NCI-H2171 (cell line): ENCODE measurements at regions not wholly inside any gene's neighbourhood (a gene's known extent, or its start where the extent isn't known, plus 50 kb on each side); places are given as distances from the start of the nearest gene placed in this dataset.

ENCODE experiments used
- DNase-seq: peaks from one replicate; lab custom pipeline; 2025; lab: John Stamatoyannopoulos, UW

DNA sequence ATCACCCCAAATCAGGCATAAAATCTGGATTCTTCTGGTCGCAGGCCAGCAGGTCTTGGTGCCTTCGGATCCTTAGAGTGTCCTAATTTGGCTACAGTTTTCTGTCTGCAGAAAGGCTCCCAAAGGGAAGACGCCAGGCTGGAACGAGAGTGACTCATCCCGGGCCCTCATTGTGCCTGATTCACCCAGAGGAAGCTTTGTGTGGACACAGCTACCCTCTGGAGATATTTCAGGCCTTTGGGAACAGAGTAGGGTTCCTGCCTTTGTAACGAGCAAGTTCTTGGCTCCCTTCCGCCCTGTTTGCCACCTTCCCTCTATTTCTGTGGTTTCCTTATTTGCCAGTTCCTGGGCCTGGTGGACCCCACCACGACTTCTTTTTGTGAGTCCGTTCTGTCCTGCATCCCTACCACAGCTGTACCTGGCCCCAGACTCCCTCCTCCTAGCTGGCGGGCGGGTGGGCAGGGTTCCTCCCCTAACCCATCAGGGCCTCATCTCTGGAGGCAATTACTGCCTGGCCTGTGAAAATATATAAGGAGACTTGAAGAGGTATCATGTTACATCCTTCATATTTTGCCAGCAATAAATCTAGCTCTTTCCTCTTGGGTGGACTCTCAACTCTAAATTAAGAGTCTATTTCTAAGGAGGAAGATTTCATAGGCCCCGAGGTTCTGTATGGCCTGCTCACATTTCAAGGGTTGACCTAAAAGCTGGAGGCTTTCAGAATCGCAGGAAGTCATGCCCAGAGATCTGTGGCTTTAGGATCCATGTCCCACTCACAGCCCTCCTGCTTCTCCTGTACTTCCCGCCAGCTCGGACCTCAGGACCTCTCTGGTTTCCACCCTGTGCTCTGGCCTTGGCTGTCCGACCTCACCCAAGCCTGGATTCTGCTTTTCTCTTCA lies 219.2 kb upstream of the ZNF32 start:
- DNase-seq = no peak

DNA sequence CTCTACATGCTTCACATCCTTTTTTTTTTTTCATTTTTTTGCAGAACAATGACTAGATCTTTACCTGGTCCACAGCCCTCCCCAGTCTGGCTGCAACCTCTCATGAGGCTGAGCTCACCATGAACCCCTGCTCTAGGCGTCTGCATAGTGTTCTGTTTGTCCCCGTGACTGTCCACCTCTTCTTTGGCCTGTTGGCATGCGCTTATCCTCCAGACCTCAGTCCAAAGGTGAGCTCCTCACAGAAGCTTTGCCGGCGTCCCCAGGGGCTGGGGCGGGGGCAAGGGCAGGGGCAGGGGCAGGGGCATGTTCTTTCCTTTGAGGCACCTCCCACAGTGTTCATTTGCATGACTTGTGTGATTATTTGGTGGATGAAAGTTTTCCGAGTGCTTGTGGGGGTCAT lies 218.4 kb upstream of the ZNF32 start:
- no peak for DNase-seq

DNA sequence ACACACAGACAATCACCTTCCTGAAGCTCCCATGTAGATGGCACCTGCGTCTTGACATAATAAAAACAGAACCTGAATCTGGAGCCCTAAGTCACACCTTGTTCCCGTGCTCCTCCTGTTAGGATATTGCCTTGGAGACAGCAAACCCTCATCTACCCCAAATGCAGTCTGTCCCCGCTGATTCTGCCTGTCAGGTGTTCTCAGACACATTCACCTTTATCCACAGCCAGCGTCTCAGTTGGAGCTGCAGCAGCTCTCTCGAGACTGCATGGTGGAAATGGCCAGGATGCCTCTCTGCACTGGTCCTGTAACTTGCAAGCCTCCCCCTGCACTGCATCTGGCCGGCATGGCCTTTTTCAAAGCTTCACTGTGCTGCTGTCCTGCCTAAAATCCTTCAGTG lies 218.0 kb upstream of the ZNF32 start:
- no peak for DNase-seq

GRCh38 chr10:43865265-43866135 lies 216.8 kb upstream of the ZNF32 start:
- no peak for DNase-seq

GRCh38 chr10:43864656-43865055 lies 216.0 kb upstream of the ZNF32 start:
- DNase-seq = no peak

- DNase-seq = no peak
These were observed 215.3 kb upstream of the ZNF32 start for GRCh38 chr10:43863859-43864591.

DNA sequence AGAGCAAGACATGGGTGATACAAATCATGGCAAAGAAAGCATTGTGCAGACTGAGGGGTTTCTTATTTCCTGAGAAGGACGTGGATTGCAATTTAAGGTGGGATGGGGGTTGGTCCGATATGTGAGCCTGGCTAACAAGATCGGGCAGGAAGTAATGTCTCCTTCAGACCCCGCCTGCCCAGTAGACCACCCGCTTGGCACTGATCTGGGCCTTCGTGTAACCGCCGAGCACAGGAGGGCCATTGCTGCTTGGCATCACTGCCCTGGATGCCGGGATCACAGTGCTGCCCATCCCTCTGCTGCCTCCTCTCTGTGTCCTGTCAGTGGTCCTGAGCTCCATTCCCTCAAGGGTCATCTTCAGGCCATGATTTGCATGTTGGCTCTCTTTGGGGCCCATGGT lies 214.6 kb upstream of the ZNF32 start:
- DNase-seq = no peak

DNA sequence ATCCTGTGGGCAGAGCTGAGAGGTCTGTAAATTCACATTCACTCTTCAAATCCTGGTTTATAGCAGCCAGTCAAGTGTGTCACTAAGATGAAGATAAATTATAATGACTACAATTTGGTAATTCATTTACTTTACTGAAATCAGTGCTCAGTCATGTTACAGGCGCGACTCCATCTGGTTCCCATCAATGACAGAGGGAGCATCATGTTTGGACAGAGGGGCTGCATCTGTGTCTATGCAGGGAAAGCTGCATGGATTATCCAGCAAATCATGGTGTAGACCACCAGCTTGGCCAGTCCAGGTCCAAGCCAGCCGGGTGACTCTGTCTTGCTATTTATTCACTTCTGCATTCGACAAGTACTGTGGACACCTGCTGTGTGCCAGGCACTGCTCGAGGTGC lies 214.1 kb upstream of the ZNF32 start:
- no peak for DNase-seq

DNA sequence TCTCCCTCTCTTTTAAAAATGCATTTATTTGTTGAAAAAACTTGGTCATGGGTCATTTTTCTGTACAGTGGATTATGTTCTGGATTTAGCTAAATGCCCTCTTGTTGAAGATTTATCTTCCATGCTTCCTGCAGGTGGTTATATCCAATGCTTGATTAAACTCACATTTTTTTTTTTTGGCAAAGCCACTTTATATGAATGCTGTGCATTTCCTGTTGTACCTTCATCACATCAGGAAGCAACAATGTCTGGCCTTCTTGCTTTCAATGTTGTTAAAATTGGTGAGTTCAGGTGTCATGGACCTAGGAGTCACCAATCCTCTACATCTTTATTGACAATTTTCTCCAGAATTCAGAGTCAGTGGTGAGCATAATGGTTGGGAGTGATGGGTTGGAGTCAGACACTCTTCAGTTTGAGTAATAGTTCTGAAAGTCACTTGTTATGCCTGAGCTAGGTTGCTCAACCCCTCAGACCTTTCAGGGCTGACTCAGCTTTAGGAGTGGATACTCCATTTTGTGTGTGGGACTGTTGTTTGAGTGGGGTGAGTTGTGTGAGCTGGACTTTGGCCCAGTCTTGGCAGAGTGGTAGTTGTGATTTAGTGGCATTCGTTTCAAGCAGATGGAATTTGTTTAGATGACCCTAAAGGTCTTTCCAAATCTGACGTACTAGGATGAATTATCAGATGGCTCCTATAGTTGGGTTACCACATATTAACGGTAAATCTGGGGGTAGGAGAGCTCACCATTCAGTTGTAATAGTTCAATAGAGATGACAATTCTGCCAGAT lies 213.5 kb upstream of the ZNF32 start:
- no peak for DNase-seq

- DNase-seq = no peak
These were observed 210.4 kb upstream of the ZNF32 start for GRCh38 chr10:43859016-43859525.

DNA sequence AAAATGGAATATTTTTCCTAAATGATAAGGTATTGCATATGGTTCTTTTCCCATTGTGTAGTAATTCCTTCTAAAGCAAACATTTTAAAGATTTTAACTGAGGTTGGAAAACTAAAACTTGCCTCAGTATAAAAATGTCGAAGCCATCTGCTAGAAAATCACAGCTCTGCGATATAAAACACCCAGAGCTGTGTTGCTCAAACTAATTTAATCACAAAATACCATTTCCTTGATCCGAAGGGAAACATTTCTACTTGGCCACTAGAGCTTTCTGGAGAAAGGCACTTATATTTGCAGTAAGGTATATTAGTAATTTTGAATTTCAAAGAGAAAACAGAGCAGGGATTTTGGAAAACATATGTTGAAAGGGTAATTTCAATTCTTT lies 209.2 kb upstream of the ZNF32 start:
- DNase-seq = no peak

DNA sequence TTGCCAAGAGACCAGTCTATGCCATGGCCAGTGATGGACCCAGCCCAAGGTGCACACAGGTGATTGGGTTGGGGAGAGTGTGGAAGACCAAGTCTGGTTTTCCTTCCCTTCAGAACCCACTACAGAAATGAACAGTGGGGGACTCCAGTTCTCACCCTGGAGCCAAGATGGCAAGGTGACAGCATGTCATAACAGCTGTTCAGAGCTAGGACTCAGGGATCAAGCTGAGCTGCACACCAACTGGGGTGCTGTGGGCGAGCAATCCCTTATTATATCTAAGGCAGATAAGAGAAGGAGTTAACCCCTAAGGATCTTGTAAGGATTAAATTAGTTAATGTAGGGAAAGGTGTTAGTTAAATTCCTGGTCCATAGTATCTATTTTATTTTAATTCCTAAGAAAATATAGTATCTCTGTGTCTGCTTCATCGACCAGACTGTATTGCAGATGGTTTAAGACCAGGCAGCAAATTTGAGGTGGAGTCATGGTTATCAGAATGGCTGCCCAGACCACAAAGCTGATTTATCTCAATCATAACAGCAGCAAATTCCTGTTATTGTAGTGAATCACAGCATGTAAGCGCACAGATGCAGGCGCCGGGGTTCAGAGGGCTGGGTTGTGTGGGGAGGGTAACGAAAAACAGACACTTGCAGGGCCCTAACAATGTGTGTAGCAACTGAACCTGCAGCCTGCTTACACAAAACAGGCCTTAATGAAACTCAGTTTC lies 208.7 kb upstream of the ZNF32 start:
- no peak for DNase-seq

DNA sequence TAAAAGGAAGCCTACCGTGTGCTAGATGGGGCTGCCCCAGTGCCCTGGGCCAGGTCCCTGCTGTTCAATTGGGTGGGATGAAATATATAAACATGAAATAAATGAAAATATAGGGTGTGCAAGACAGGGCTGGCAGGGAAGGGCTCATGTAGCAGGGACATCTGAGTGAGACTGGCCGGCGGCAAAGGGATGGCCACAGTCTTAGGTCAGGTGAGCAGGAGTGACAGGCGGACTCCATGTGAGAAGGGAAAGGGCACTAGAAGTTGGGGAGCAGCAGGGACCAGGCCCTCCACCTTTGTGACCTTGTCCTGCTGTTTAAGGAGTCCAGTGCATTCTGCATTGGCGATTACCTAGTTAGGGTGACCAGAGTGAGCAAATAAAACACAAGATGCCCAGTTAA lies 207.6 kb upstream of the ZNF32 start:
- DNase-seq = no peak

- no peak for DNase-seq
These were observed 207.1 kb upstream of the ZNF32 start for GRCh38 chr10:43855667-43856210.

DNA sequence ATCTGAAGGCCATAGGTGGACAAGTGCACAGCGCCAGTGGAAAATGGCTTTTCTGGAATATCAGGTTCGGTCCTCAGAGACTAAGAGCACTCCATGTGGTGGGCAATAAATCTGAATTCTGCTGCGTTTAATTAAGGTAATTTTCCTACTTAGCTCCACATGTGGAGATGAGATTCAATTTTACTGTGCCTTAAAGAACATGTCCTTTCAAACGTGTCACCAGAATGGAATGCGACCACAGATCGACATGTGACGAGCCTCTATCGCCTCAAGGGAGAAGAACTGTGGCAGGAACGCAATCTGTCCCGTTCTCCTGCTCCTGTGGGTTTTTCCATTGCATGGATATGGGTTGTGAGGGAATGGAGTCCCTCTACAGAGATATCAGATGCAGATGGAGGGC lies 205.3 kb upstream of the ZNF32 start:
- DNase-seq = no peak

DNA sequence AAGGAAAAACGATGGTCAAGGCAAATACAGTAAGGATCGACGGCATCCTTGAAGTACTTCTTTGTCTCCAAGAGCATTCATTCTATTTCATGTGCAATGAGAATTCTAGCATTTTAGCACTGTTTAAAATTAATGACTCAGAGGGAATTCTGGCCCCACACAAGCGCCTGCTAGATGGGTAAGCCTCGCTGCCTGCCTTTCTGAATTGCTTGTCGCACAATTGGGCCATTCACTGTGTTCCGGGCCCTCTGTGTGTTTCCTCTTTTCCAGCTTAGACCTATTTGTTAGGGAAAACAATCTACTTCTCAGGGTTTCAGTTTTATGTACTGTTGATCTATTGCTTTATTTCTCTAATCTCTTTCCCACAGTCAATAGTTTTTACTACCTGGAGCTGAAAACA lies 204.7 kb upstream of the ZNF32 start:
- no peak for DNase-seq

DNA sequence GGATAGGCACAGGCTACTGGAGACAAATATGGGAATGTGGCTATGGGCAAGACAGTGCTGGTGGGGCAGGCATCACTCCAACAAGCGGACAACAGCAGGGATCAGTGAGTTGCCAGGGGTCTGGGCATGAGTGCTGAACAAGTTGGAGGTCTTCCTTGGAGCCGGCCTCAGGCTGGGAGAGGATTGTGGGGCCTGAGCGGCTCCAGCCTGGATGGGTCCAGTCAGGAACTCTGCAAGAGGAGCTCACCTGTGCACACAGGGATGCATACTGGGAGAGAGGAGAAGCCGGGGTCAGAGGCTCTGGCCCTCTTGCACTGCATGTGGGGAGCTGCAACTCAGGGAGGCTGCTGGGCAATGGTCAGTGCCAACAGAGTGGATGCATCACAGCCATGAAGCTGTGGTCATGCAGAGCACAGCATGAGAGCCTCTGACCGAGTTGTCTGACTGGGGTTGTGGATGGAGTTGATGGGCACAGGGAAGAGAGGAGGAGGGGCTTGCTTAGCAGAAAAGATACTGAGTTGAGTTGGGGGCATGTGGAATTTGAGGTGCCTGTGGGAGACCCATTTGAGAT lies 204.0 kb upstream of the ZNF32 start:
- DNase-seq = no peak

- DNase-seq = no peak
These were observed 203.5 kb upstream of the ZNF32 start for GRCh38 chr10:43852149-43852548.

- DNase-seq = no peak
These were observed 202.3 kb upstream of the ZNF32 start for GRCh38 chr10:43851030-43851429.

DNA sequence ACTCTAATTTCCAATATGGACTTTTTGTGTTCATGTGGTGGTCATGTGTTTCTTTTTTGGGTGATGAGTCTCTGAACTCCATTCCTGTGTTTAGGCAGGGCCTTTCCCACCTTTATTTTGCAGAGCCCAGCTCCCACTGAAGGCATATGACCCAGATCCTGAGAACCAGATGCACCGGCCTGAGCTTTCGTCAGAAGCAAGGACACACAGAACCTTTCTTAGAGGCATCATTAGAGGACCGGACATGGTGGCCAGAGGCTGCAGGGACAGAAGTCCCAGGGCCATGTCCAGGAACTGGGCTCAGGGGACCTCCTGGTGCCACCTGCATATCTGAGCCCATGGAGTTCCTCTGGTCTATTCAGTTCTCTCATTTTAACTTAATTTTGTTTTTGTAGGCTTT lies 200.9 kb upstream of the ZNF32 start:
- DNase-seq = no peak
